ENCODE measurements at regions not wholly inside any gene's neighbourhood (a gene's known extent, or its start where the extent isn't known, plus 50 kb on each side); places are given as distances from the start of the nearest gene placed in this dataset.
A peak's percentile ranks its signal among the peaks of the same experiment; 100 is the strongest.

- WGBS, 2 donors = 62 to 69% methylated on average over 1 of the region's 1 CpG
Measured at GRCh38 chr4:115272185-115272584, 158.8 kb upstream of the NDST4 start.

GRCh38 chr4:115260195-115260594 is 146.8 kb upstream of the NDST4 start:
- WGBS, 2 donors = 93 to 100% methylated on average over 1 of the region's 1 CpG
- no peaks in the 10 kb centered on the region for H3K9me3 ChIP-seq
- H3K27me3 ChIP-seq = no peaks in the 10 kb centered on the region
- intact Hi-C loops (cut with DNase I; ENCODE audit: low total_unique reads) = no loop called here
- TF ChIP-seq, protein P1, sequence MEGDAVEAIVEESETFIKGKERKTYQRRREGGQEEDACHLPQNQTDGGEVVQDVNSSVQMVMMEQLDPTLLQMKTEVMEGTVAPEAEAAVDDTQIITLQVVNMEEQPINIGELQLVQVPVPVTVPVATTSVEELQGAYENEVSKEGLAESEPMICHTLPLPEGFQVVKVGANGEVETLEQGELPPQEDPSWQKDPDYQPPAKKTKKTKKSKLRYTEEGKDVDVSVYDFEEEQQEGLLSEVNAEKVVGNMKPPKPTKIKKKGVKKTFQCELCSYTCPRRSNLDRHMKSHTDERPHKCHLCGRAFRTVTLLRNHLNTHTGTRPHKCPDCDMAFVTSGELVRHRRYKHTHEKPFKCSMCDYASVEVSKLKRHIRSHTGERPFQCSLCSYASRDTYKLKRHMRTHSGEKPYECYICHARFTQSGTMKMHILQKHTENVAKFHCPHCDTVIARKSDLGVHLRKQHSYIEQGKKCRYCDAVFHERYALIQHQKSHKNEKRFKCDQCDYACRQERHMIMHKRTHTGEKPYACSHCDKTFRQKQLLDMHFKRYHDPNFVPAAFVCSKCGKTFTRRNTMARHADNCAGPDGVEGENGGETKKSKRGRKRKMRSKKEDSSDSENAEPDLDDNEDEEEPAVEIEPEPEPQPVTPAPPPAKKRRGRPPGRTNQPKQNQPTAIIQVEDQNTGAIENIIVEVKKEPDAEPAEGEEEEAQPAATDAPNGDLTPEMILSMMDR (IDR thresholded peaks at IDR 0.05) = no peak
- TF ChIP-seq POLR2A (IDR thresholded peaks at IDR 0.05) = no peak
- no peak overlapping the region for H3K27ac ChIP-seq
- DNase-seq = no peak
- no peaks in the 10 kb centered on the region for H3K36me3 ChIP-seq (ENCODE audit: low read depth, missing control alignments)
- H3K4me1 ChIP-seq = no peaks in the 10 kb centered on the region
- H3K4me3 ChIP-seq = no peak overlapping the region

More at GRCh38 chr4:115272185-115272584, 158.8 kb upstream of the NDST4 start:
- H3K36me3 ChIP-seq (ENCODE audit: low read depth, missing control alignments) = no peaks in the 10 kb centered on the region
- no peak for DNase-seq
- no peak overlapping the region for H3K27ac ChIP-seq
- H3K4me3 ChIP-seq = no peak overlapping the region
- no peaks in the 10 kb centered on the region for H3K4me1 ChIP-seq
- intact Hi-C loops (cut with DNase I; ENCODE audit: low total_unique reads) = no loop called here
- H3K9me3 ChIP-seq = no peaks in the 10 kb centered on the region
- TF ChIP-seq, protein P1 (IDR thresholded peaks at IDR 0.05) = no peak
- TF ChIP-seq POLR2A (IDR thresholded peaks at IDR 0.05) = no peak
- no peaks in the 10 kb centered on the region for H3K27me3 ChIP-seq

GRCh38 chr4:115259642-115260041 is 146.2 kb upstream of the NDST4 start:
- no peaks in the 10 kb centered on the region for H3K4me1 ChIP-seq
- no peaks in the 10 kb centered on the region for H3K36me3 ChIP-seq (ENCODE audit: low read depth, missing control alignments)
- no peak for TF ChIP-seq POLR2A (IDR thresholded peaks at IDR 0.05)
- TF ChIP-seq, protein P1 (IDR thresholded peaks at IDR 0.05) = no peak
- no peak for DNase-seq
- H3K4me3 ChIP-seq = no peak overlapping the region
- H3K27ac ChIP-seq = no peak overlapping the region
- 69 to 91% methylated on average over 2 of the region's 2 CpGs for WGBS, 2 donors
- intact Hi-C loops (cut with DNase I; ENCODE audit: low total_unique reads) = no loop called here
- no peaks in the 10 kb centered on the region for H3K9me3 ChIP-seq
- no peaks in the 10 kb centered on the region for H3K27me3 ChIP-seq

DNA sequence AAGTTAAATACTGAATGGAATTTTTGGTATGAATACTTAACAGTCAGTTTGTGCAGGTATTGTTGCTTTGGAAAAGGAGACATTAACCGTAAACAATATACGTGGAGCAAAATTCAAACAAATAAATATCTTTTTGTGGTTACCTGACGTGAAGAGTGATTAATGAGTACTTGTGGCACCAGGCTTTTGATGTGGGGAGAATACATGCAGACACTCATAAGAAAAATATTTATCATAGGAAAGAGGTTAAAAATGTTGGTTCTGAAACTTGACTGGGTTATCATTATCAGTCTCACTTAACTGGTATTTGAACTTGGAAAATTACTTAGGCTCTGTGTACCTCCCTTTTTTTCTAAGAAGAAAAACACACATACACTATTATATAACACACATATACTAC is 136.4 kb upstream of the NDST4 start:
- Histone ChIP-seq H3K4me3 (no peak overlapping the region), H3K36me3 (ENCODE audit: low read depth, missing control alignments) (no peaks in the 10 kb centered on the region), H3K27ac (no peak overlapping the region), H3K27me3 (no peaks in the 10 kb centered on the region), H3K4me1 (no peaks in the 10 kb centered on the region), H3K9me3 (no peaks in the 10 kb centered on the region)
- TF ChIP-seq POLR2A (IDR thresholded peaks at IDR 0.05) = no peak
- TF ChIP-seq, protein P1 (IDR thresholded peaks at IDR 0.05) = no peak
- no peak for DNase-seq
- intact Hi-C loops (cut with DNase I; ENCODE audit: low total_unique reads) = no loop called here
- 77 to 87% methylated on average over 3 of the region's 3 CpGs for WGBS, 2 donors

DNA sequence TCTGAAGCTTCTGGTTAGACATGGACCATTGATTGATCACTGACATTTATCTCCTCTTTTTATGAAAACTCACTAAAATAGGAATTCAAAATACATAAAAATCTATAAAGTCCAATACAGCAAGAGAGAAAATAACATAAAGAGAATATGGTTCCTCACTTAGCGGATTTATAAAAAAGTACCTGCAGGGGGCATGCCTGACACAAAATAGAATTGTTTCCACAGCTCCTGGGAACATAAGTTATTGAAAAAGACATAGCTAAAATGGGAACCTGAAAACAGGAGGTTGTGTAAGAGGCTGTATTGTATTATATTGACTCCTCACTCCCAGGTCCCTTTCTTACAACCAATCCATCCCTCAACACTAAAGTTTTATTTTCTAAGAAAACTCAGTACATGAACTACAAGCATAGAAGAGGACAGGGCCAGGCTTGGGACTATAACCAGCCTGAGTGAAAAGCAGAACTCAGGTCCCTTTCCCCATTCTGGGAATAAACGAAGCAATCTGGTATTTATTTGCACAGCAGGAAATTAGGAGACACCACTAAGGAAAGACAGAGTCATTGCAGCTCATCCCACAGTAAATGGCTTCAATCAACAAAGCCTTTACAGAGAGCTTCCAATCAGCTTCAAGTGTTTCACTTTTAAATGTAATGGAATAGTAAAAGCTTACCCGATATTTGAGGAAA is 121.1 kb upstream of the NDST4 start:
- H3K9me3 ChIP-seq = no peaks in the 10 kb centered on the region
- H3K36me3 ChIP-seq (ENCODE audit: low read depth, missing control alignments) = no peaks in the 10 kb centered on the region
- no peak for TF ChIP-seq POLR2A (IDR thresholded peaks at IDR 0.05)
- TF ChIP-seq, protein P1 (IDR thresholded peaks at IDR 0.05) = peak in 1 of 3 experiments; percentile 13
- 69 to 71% methylated on average over 3 of the region's 3 CpGs for WGBS, 2 donors
- no peak overlapping the region for H3K27ac ChIP-seq
- intact Hi-C loops (cut with DNase I; ENCODE audit: low total_unique reads) = no loop called here
- no peaks in the 10 kb centered on the region for H3K27me3 ChIP-seq
- H3K4me3 ChIP-seq = no peak overlapping the region
- no peak for DNase-seq
- H3K4me1 ChIP-seq = no peaks in the 10 kb centered on the region
